HG02852 (cell line): ENCODE measurements at regions not wholly inside any gene's neighbourhood (a gene's known extent, or its start where the extent isn't known, plus 50 kb on each side); places are given as distances from the start of the nearest gene placed in this dataset.
A peak's percentile ranks its signal among the peaks of the same experiment; 100 is the strongest.

Experiments
- ATAC-seq: cut with Tn5 transposase; IDR thresholded peaks from one replicate; pipeline ENCODE4 v1.9.1; 2021; ENCODE audit warnings: mild to moderate bottlenecking, moderate library complexity; ENCODE audit not compliant: unreplicated experiment

DNA sequence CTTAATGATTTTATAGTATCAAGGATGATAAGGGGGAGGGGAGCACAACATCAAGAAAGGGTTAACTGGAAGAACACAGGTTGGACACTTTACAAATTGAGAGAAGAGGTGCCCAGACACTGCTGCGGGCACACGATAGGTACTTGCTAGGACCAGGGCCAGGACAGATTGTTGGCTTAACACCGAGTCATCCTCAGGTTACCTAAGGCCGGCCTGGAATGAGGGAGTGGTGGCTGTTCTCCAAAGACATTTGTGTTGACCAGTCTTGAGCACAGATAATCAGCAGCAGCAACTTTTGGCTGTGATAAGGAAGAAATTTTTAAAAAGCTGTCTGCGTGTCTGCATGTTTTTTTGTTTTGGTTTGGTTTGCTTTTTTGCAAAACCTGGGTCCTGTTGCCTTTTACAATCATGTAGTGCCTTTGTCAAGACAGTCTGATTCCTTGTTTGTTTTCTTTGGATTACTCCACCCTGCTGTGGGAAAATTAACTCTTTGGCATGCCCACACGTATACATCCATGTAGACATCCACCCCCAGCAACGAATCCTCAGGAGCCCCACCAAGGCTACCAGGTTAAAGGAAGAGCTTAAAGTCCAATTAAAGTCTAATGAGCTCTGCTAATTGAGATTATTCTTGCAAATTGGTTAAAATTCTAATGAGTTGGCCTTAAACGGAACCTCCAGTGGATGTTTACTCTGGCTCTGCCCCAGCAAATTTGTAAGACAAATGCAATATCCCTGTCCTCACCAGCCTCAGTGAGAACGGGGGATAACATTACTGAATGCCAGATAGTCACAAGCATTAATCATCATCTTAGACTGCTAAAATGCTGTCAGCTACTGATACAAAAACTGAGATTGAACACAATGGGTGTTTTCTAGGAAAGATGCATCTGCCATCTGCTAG is 382.3 kb downstream of the ACTL7B start:
- ATAC-seq = no peak

DNA sequence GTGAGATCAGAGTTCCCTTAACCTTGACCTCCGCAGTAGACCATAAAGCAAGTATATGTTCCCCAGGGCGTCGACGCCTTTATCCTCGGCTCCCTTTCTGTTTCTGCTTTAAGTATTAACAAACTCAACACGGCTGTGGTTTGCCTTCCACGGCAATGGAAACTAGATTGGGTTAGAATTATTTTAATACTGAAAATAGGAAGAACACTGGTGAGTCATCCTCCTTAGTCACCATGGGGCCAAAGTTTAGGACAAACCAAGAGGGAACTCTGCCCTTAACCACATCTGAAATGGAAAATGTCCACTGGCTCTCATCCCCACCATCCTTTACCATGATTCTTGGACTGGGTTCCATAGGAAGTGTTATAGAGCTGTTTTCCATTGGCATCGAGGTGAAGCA is 386.1 kb downstream of the ACTL7B start:
- no peak for ATAC-seq

DNA sequence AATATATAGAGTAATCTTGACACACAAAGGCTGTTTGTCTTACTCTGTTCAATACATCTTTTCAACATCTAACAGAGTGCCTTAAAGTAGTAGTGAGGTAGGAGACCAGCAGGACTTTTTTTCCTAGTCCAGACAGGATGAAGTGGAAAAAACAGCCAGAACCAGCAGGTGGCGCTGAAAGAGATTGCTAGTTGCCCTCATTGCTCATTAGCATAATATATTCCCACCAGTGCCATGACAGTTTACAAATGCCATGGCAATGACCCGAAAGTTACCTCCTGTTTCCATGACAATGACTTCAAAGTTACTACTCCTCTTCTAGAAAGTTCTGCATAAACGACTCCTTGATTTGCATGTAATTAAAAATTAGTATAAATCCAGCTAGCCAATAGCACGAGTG is 387.4 kb downstream of the ACTL7B start:
- peak; percentile 57 for ATAC-seq

DNA sequence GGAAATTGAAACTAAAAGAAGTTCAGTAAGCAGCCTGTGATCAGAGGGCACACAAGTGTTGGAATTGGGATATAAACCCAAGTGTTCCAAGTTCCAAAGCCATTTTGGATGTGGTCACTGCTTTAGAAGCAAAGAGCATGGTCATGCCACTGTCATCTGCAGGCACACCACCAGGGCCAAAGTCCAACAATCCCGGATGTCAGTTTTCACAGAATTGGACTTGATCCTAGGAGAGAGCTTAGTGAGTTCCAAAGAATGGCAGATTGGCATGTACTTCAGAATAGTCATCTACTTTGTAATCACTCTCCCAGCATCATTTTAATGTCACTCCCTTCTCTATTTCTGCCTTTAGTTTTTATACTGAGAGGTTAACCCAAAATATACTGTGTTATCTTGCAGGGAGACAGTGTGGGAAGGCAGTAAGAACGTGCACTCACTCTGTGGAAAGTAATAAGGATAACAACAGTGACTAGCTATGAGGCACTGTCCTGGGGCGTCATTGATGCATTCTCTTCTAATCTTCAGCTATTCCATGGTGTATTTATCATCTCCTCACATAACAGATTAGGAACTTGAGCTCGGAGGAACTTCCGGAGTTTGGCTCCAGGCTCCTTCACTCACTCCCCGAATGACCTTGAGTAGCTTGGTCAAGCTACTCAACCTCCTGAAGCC is 388.0 kb downstream of the ACTL7B start:
- ATAC-seq = no peak

DNA sequence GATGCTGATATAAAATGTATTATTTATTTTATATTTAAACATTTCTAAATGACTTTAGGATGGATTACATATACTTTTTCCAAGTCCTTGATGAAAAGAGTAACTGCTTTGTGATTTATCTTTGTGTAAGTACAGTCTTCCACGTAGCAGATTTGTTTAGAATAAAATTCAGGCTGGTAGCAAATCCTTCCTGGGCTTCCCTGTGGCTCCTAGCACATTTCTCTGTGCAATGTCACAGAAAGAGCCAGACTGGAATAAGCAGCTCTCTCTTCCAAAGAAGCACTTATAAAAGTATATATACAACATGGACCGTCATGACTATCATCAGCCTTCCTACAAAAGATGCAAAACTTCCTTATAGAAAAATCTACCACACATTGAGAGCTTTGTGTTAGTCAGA is 388.6 kb downstream of the ACTL7B start:
- ATAC-seq = no peak

DNA sequence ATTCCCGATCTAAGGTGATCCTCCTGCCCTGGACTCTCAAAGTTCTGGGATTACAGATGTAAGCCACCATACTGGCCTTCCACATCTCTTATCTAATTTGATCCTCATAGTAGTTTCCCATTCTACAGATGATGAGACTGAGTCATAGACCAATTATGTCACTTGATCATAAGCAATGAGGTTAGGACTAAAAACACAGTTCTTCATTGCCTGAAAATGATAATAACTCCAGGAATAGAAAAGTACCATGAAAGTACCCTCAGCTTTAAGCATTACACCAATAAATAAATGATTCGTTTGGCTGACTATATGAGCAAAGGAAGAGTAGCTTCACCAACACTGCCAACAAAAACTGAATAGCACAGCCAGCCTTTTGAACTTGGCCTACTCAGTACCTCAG is 389.5 kb downstream of the ACTL7B start:
- ATAC-seq = no peak

DNA sequence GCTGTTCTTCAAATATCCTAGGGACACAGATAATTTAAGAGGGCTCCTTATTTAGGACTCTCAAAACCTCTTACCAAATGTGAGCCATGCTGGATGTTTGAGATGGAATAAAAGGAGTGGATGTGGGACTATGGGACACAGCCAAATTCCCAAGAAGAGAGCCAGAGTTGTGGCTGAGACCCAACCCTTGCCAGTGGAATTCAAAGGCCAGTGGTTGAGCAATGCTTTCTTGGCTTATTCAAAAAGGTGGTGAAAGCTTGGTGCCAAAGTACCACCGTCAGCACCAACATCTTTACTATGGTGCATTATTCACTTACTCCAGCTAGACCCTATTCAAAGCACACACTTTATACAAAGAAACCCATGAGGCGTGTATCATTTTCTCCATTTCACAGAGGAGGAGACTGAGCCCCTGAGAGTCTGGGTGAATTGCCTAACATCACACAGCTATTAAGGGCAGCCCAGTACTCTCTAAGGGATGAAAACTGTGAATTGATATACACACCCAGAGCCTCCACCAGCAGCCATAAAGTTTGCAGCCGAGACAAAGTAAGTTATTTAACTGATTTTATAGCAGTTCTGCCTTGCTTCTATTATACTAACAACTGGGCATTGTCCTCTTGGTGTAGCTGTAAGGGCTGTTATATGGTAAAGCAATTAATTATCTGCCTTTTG is 391.7 kb downstream of the ACTL7B start:
- ATAC-seq = no peak

DNA sequence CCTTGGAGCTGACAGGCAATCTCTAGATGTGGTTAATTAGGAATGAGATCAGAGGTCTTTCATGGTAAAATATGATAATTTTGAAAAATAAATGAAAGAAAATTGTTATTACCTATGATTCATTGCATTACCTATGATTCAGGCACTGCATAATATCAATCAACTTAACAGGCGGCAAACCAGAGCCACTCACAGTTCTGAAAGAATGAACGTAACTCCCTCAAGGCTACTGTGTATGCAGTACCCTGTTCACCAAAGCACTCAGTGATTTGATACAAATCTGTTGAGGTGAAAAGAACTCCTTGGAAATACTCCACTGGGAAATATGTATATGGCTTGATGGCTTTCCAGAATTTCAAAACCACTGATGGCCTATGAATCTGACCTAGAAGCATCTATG is 398.9 kb downstream of the ACTL7B start:
- no peak for ATAC-seq

DNA sequence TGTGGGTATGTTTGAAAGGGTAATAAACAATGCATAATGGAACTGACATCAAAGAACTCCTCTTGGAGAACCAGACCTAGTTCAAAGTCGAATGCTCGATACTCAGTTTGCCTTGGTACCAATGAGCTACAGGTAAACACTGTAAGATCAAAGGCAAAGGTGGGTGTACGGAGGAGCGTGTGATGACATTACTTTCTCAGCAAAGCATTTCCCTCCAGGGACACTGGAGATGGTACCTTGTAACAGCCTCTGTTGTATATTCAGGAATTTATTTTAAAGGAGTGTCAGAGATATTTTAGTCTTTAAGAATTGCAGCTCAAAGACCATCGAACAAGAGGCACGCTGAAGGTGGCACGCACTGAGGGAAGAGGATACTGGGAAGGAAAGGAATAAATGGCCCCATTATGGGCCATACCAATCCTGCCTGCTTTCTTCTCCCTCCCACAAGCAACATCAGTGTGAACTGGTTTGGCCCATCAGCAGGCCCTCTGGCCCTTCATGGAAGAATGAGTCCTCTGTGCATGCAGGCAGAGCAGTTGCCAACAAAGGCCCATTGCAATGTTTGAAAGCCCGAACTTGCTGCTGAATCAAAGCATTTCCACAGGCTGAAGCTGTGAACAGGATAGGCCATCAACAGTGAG is 410.2 kb downstream of the ACTL7B start:
- no peak for ATAC-seq

DNA sequence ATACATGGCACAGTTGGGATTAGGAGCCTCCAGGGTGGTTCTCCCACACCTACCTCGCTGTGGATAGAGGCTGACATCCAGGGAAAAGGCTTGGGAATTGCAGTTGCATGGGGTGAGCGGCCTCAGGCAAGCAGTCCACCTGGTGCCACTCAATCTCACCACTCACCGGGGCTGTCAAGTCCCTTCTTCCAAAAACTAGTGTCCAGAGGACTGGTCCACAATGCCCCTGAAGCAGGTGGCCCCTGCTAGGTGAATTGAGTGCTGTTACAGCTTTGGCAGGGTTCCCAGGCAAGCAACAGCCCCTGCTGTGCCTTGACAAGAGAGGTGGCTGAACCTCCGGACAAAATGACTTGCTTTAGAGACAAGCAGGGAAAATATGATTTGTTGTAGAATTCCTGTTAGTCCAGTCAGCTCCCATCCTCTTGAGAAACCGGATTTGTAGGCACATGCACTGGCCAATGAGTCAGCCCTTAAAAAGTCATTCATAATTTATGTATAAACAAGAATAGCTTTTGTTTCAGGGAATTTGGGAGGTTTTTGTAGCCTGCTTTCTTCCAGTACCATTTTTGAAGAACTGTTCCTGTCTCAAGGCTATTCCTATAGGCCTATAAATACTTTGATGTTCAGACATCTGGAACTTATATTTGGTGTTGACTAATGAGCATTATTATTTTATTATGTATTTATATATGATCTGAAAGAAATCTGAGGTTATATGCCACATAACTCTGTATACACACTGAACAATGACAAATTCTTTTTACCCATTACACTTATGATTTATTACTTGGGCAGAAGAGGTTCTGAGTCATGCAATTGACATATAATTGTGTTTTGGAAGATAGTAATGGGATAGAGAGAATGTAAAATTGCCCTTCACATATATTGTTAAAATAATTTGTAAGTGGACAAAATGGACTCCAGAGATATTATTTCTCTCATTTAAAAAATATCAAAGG is 411.1 kb downstream of the ACTL7B start:
- no peak for ATAC-seq

DNA sequence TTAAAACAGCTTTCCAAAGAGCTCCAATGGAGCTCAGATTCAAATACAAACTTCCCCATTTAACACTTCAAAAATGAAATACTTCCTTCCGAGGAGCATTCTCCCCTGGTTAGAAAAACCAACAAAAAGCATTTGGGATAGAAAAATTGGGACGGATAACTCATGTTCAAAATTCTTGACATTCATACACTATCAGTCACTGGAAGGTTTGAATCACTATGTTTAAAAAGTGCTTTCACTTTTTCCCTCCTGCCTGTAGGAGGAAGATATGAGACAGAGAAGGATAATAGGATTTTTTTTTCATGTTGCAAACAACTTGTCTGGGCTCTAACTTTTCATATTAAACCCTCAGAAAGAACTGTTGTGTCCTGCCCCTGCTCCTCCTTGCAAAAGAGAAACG is 412.0 kb downstream of the ACTL7B start:
- no peak for ATAC-seq

DNA sequence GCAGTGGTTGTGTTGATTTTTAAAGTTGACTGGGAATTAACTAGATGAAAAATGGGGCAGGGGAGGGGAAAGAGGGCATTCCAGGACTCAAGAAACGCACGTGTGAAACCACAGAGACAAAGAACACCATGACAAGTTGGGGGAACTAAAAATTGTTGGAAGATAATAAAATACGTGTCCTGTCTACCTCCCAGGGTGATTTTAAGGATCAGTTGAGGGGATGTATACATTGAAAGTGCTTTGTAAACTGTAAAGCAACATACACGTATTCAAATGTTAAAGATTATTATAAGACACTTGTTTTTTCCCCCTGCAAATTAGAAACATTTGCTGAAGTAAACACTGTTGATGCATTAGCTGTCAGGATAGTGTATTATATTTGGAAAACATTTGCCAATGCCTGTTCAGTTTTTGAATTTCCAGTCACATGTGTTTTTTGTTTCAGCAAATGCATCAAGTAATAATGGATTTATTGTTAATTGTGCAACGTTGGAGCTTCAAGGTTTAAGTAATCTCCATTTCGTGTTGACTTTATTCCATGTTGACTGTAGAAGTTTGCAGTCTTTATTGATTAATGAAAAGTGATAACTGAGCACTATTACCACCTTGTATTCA is 412.7 kb downstream of the ACTL7B start:
- ATAC-seq = no peak

DNA sequence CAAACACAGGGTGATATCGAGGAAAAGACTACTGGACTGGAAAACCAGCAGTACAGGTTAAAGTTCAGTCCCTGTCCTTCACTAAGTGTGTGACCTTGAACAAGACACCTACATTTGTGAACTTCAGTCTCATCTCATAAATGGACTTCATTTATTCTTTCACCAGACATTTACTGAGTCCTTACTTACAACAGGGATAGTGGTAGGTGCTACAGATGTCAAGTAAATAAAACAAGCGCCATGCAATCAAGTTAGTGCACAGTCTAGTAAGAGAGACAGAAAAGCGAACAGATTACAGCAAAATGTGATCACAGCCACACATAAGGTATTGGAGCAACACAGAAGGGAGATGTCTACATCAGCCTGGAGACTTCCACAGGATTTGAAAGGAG is 413.2 kb downstream of the ACTL7B start:
- ATAC-seq = no peak

DNA sequence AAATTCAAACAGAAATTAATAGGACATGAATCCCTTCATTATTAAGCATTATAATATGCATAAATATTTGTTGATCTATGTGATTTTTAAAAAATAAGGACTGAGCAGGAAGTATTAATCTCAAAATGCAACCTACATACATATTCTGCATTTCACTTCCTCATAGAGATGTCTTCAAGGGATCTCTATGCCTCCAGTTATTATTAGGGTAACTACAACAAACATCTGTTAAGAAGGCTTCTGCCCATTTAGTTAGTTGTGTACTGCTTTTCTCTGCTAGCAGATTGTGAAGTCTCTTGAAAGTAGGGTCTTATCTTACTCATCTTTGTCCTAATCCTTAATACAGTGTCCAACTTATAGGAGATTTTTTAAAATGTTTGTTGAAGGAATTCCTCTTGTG is 414.1 kb downstream of the ACTL7B start:
- no peak for ATAC-seq

DNA sequence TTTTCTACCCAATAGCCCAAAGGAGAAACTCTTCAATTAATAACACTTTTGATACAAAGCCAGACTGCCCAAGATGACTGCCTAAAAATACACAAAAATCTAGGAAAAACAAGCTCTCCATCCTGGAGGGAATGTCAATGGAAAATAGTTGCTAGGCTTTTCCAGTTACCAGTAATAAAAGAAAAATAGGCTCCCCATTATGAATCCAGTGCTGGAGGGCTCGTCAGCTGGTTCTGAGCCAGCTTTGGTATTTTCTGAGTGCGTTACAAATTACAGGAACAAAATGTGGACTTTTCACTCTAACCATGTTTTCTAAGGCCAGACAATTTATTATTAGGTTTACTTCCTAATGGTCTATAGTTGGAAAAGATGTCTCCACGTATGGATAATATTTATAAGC is 414.5 kb downstream of the ACTL7B start:
- ATAC-seq = no peak

DNA sequence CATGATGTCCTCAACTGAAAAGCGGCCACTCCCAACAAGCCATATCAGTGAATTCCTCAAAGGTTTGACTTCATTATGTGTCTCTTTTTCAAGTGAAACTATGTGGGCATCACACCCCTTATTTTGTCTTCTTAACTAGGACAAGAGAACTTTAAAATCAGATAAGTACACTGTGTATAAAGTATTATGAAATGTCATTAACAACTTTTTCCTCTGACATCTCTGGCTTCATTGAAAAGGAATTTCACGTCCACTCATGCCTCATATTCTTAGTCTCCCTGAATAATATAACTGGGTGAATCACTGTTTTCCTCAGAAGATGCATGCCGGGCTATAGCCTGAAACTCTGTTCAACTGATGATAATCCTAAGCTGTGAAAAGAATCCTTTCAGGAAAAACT is 415.8 kb downstream of the ACTL7B start:
- no peak for ATAC-seq

DNA sequence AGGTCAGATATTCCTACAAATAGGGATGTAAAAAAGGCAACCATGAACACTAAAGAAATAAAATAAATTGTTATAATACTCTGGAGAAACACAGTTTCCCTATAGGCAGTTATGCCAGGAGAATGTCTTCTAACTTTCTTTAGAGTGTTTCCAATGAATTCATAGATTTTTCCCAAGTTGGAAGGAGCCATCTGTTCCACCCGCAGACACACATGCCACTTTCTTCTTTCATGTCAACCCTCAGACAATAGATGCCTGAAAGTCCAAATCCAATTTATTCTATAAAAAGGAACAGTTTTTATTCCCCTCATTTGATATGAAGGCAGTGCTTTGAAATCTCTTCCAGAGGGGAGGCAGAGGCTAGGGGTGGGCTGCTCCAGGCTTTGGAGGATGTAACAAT is 418.1 kb downstream of the ACTL7B start:
- ATAC-seq = no peak

DNA sequence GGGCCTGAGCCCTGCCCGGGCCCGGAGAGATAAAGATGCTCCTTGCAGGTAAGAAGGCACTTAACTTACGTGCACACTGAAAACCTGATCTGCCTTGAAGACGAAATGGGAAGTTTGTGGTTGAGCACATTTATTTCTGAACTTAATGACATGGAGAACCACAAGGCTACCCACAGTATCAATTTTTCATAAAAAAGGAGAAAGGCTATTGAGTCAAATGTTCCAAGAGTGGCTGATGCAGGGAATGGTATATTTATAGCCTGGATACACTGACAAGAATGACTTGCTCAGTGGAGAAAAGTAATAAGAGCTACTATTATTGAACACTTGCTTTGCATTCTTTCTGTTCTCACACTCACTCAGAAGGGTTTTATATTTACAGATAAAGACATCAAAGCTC is 419.3 kb downstream of the ACTL7B start:
- ATAC-seq = no peak

DNA sequence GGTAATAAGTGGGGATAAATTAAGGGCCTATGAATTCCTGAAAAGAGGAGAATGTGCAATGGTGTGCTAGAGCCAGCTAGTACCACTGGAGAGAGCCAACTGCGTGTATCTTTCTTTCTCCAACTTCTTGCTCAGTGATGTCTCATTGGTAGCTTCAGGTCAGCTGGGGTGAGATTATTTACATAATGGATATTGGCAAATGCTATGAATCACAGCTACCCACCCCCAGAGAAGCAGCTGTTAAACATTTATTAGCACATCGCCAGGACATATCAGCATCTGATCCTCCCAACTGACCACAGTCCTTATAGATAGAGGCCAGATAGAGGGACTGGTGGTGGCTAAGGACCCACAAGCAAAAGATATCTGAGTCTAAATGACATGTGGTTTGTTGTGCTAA is 421.3 kb downstream of the ACTL7B start:
- ATAC-seq = no peak

DNA sequence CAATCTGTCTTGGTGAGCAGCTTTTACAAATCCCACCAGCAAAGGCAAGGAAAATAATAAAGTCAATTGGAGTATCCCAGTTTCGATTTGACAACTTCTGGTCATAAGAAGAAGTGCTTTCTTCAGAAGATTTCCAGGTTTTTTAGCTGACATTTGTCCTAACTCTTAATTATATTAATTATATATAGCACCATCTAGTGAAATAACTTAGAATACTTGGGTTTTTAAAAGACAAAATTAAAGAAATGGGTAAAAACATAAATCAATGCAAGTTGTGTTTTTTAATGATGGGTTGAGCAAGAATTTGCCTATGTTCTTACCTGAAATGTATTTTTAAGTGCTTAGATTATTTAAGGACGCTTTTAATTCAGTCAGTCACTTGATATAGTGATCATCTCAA is 421.8 kb downstream of the ACTL7B start:
- no peak for ATAC-seq
